ENCODE measurements at regions not wholly inside any gene's neighbourhood (a gene's known extent, or its start where the extent isn't known, plus 50 kb on each side); places are given as distances from the start of the nearest gene placed in this dataset.

- TF ChIP-seq EZH2phosphoT487 (conservative IDR thresholded peaks at IDR 0.05; ENCODE audit: low read length), result no peak
- no peak for TF ChIP-seq CTCF (IDR thresholded peaks at IDR 0.05; ENCODE audit: insufficient read depth, low read length, poor library complexity, severe bottlenecking)
Measured at GRCh38 chr11:13852481-13852880, 110.0 kb upstream of the SPON1 start.

Data from SU-DHL-6 (cell line).